GM19395 (cell line): ENCODE measurements at regions not wholly inside any gene's neighbourhood (a gene's known extent, or its start where the extent isn't known, plus 50 kb on each side); places are given as distances from the start of the nearest gene placed in this dataset.
"Not testable (repeated sequence)": the region's sequence is repeated elsewhere in the genome, so short reads cannot be mapped to it uniquely, and the experiment has no call there.

ENCODE experiments used
- ATAC-seq: cut with Tn5 transposase; IDR thresholded peaks from one replicate; pipeline ENCODE4 v1.9.1; 2021; ENCODE audit warnings: mild to moderate bottlenecking, moderate library complexity; ENCODE audit not compliant: unreplicated experiment

GRCh38 chr3:30479737-30480136 lies 126.7 kb upstream of the TGFBR2 start:
- not testable (repeated sequence) for ATAC-seq

DNA sequence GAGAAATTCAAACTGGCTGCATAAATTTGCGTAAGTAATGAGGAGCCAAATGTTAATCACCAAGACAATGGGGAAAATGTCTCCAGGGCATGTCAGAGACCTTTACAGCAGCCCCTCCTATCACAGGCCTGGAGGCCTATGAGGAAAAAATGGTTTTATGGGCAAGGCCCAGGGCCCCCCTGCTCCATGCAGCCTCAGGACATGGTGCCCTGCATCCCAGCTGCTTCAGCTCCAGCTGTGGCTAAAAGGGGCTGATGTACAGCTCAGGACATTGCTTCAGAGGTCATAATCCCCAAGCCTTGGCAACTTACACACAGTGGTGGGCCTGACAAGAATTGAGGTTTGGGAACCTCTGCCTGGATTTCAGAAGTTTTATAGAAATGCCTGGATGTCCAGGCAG lies 126.2 kb upstream of the TGFBR2 start:
- ATAC-seq, result not testable (repeated sequence)

DNA sequence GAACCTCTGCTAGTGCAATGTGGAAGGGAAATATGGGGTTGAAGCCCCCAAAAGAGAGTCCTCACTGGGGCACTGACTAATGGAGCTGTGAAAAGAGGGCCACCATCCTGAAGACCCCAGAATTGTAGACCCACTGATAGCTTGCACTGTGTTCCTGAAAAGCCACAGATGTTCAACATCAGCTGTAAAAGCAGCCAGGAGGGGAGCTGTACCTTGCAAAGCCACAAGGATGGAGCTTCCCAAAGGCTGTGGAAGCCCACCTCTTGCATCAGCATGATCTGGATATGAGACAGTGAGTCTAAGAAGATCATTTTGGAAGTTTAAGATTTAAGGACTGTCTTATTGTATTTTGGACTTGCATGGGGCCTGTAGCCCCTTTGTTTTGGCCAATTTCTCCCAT lies 125.8 kb upstream of the TGFBR2 start:
- no peak for ATAC-seq

GRCh38 chr3:30481241-30481640 lies 125.2 kb upstream of the TGFBR2 start:
- ATAC-seq, result no peak

GRCh38 chr3:30484229-30484628 lies 122.2 kb upstream of the TGFBR2 start:
- not testable (repeated sequence) for ATAC-seq

DNA sequence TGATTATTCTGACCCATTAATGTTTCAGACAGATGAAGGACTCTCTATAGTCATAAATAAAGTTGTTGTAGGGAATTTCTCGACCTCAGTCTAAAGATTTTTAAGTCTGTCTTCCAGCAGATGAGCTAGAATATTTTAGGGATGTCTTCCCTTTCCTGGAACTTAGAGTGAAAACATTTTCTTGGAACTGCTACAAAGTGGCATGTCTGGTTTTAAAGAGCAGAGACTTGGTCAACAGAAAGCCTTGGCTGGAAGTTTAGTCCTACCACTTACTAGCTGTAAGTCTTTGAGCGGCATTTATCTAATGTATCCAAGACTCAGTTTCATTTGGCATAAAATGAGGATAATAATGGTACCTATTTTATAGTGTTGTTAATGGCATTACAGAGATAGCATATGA lies 120.0 kb upstream of the TGFBR2 start:
- ATAC-seq, result no peak

GRCh38 chr3:30488070-30488756 lies 118.2 kb upstream of the TGFBR2 start:
- ATAC-seq, result no peak

GRCh38 chr3:30492322-30493192 lies 113.8 kb upstream of the TGFBR2 start:
- ATAC-seq, result no peak

DNA sequence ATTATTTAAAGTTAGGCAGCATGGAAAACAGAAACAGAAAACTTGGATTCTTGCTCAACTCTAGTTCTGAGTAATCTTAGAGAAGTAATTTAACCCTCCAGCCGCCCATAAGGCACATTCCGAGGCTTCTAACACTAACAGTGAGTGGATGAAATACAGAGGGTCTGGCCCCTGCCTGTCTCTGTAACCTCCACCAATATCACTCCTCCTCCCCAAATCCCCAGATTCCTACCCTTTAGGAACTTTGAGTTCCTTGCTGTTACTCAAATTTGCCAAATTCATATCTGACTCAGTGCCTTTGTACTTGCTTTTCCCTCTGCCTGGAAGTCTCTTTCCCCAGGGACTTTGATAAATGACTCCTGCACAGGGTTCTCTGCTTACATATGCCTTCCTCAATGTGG lies 112.5 kb upstream of the TGFBR2 start:
- no peak for ATAC-seq

GRCh38 chr3:30495172-30496065 lies 111.0 kb upstream of the TGFBR2 start:
- ATAC-seq, result no peak

DNA sequence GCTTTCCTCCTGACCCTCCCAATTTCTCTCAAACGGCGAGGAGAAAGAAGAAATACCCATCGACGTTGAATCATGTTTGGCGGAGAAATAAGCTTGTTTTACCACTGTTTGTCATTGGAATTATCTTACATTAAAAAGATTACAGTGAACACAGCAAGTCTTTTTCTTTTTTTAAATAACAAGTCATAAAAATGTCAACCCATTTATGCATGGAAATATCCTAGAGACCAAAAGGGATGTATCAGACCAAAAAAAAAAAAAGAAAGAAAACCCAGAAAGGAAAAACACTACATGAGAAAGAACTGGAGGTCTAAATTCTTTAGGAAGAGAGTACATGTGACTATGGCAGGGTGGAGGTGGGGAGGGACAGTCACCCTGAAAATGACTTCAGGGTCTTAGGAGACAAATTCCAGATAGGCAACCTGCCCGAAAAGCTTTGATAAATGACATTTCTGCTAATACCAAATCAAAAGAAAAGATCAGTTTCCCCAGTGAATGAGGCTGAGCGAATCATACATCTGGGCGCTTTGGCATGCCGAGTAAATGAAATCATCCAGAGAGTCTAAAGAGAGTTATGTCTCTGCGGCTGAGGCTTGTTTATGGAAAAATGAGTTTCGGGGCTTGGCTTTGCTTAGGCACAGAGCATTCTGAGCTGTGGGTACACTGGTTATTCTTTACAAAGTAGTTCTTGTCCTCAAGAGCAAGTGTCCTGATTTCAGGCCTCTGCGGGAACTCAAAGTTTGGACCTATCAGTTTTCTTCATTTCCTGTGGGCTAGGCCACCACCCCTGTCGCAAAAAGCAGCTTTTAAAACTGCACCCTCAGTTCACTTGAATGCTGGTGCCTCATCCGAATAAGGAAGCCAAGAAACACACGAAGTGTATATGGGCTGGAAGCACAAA lies 110.1 kb upstream of the TGFBR2 start:
- ATAC-seq, result no peak

GRCh38 chr3:30498587-30498967 lies 107.8 kb upstream of the TGFBR2 start:
- no peak for ATAC-seq

DNA sequence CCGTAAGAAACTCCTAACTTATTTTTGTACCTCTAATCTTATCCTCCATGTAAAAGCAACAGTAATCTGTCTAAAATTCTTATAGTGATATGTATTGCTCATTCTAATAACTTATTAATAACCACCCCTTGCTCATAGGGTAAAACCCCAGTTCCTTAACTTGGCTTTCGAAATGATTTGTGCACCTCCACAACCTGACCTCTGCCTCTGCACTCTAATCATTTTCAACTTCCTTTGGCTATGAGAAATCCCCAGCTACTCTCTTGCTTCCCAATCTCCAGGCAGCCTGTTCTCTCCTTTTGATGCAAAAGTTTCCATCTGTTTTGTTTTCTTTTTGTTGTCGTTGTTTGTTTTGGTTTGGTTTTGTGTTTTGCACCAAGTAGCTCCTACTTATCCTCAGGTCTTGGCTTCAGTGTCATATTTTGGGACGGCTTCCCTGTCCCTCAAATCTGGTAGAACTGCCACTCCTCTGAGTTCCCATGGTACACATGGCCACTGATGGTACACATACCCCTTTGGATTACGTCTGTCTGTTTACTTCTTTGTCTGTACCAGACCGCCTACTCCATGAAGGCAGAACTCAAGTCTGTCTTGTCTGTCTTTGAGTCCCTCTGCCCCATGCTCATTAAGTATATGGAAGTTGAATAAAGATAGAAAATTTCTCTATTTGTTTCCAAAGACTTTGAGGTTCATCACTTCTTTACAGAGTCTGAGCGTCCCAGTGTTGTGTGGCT lies 105.6 kb upstream of the TGFBR2 start:
- ATAC-seq, result peak; percentile 95

- ATAC-seq, result no peak
Measured at GRCh38 chr3:30501526-30501925, 104.9 kb upstream of the TGFBR2 start.

DNA sequence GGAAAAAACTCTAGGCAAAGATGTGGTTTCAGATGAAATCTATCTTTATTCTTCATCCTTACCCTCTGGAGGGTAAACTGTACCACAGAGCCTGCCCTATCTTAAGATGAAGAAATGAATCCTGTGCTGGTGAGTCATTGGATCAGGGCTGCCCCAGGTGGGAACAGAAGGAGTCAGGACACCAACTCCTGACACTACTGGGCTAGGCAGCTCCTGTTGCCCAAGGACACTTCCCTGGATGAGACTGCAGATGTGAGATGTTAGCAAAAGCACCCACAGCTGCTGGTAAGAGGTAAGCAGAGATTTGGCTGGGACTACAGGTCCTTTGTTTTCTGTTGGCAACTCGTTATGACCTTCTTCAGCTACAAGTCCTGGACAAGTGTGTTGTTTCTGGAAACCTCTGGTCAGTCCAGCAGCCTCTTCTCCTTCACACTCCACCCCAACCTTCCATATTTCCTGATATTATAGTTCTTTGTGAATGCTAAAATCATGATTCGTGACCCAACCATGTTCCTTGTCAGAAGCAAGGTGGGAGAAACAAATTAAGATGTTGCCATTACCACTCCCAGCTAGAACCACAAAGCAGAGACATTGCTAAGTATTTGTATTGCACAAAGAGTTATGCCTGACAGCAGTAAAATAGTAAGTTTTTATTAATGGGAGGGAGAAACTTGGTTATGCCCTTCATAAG lies 104.2 kb upstream of the TGFBR2 start:
- ATAC-seq, result no peak

DNA sequence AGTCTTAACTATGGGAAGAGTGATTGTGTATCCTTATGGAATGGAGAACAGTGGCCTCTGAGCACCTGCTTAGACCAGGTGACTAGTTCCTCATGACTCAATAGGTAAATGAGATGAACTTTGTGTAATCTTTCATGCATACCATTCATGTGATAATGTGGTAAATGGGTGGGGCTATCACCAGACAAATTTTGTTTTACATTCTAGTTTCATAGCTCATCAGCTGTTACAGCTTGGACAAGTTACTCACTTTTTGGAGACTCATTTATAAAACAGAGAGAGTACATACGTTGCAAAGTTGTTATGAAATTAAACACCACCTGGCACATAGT lies 103.7 kb upstream of the TGFBR2 start:
- peak; percentile 39 for ATAC-seq

- ATAC-seq, result no peak
Measured at GRCh38 chr3:30503446-30503845, 103.0 kb upstream of the TGFBR2 start.

- ATAC-seq, result no peak
Measured at GRCh38 chr3:30504939-30505338, 101.5 kb upstream of the TGFBR2 start.

DNA sequence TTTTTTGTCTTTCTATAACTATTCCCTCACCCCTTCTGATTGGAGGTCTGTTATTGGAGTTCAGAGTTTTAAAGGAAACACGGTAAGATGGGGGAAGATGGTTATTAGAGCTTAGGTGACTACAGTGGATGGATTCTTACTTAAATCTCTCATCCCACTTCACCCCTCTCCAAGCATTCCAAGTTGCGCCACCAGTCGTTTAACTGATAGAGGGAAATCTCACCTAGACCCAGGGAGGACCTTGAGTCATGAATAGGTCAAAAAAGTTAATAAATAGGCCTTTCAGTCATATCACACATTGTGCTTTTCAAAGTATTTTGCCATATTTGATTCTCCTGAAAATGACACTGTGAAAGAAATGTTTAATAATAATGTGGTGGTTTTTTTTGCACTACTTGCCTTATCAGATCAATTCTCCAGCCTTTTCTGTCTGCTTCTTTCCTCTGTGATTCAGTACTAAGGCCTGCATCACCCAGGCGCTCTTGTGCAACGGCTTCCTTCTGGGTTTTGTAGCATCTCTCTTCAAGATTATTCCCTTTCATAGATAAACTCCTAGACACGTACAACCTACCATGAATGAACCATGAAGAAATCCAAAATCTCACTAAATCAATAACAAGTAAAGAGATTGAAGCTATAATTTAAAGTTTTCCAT lies 100.4 kb upstream of the TGFBR2 start:
- no peak for ATAC-seq
